ENCODE measurements at regions not wholly inside any gene's neighbourhood (a gene's known extent, or its start where the extent isn't known, plus 50 kb on each side); places are given as distances from the start of the nearest gene placed in this dataset.

DNA sequence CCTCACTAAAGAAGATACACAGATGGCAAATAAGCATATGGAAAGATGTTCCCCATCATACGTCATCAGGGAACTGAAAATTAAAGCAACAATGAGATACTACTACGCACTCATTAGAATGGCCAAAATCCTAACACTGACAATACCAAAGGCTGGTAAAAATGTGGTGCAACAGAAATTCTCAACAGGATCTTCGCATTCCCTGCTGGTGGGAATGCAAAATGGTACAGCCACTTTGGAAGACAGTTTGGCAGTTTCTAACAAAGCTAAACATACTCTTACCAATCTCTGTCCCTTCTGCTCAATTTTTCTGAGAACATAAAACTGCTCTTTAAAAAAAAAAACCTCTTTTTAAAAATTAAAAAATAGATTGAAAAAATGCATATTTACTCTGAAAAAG lies 300.2 kb downstream of the FBXW7 start:
- DNase-seq (ENCODE audit: low spot score): no peak

DNA sequence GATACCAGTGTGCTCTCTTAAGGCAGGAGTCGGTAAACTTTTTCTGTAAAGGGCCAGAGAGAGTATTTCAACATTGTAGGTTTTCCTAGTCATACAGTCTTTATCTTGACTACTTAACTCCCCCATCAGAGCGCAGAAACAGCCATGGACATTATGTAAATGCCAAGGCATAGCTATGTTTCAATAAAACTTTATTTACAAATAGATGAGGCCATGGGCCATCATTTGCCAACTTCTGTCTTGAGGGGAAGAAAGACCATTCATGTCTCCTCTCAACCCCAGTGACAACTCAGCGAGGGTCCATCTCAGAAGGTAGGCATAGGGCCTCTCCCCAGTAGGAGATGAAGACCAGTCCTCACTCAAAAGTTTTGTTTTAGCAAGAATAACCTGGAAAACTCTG lies 301.3 kb downstream of the FBXW7 start:
- no peak for DNase-seq (ENCODE audit: low spot score)

DNA sequence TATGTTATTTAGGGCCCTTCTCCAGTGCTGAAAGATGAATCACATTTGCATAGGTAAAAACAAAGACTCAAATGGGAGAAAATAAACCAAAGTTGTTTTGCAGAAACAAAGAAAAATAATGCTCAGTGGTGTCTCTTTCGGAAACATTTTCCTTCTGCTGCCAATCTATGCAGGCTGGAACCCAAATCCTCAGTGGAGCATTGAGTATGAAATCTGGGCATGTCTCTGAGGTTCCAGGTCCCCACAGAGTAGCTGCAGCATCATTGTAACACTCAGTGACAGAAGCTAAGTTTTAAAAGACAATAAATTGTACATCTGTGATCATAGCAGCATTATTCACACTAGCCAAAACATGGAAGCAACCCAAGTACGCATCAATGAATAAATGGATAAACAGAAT lies 303.6 kb downstream of the FBXW7 start:
- no peak for DNase-seq (ENCODE audit: low spot score)

- no peak for DNase-seq (ENCODE audit: low spot score)
These were observed 306.1 kb downstream of the FBXW7 start for GRCh38 chr4:152229782-152230289.

DNA sequence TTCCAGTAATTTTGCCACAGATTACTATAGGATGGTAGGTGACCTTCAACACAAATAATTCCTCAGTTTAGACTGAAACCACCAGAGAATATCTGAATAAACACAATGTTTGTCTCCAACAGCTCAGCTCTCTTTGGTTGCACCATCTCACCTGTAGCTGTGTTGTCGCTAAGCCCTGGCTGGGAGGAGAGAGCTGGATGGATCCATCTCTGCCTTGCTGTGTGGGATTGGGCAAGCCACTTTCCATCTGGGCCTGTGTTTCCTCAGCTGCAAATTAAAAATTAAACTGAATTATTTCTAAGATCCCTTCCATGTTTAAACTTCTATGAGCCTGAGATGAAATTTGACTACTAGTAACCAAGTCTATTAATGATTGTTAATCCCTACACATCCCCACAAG lies 310.2 kb downstream of the FBXW7 start:
- no peak for DNase-seq (ENCODE audit: low spot score)

DNA sequence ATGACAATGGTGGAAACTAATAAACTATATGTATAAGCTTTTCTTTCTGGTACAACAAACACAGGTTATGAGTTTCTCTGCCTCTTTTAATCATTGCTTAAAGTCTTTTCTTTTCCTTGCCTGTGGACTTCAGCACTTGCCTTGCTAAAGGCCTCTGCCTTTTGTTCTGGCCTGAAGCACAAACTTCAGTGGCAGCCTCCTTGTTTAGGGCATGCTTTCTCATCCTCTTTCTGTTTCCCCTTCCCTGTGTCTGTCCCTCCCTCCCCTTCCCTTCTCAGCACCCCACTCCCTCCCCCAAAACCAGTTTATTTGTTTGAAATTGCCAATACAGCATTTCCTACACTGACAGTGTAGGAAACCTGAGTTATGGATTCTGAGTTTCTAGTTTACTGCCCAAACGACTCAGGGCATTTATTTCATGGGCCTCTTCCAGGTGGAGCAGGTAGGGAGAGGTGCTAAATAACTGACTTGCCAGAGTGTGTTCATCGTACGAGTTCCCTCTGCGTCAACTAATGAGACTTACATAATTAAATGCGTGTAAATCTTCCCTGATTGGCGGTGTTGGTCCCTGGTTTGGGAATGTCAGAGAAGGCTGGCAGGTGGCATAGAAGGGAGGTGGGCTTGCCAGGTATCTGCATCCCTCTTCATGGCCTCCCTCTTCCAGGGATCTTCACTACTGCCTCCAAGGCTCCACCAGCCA lies 311.0 kb downstream of the FBXW7 start:
- no peak for DNase-seq (ENCODE audit: low spot score)

DNA sequence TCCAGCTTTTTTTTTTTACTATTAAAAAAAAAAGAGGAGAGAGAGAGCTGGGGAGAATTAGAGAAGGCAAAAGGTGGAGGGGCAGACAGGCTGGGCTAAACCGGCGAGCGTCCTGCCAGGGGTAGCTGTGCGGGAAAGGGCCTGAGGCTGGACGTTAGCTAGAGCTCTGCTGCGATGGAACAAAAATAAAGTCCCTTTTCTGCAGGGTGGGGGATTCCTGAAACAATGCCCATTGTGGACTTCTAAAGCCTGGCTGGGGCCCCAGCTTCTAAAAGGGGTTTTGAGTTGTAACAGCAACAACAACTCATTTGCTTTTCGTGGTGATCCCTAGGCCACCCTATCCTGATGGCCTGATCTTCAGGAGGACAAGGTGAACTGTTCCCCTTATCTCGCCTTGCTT lies 311.7 kb downstream of the FBXW7 start:
- DNase-seq (ENCODE audit: low spot score): no peak

GRCh38 chr4:152223600-152223999 lies 312.3 kb downstream of the FBXW7 start:
- DNase-seq (ENCODE audit: low spot score): no peak

GRCh38 chr4:152221816-152222516 lies 313.9 kb downstream of the FBXW7 start:
- DNase-seq (ENCODE audit: low spot score): no peak

GRCh38 chr4:152220201-152220666 lies 315.7 kb downstream of the FBXW7 start:
- DNase-seq (ENCODE audit: low spot score): no peak

GRCh38 chr4:152218576-152218975 lies 317.3 kb downstream of the FBXW7 start:
- DNase-seq (ENCODE audit: low spot score): no peak

- no peak for DNase-seq (ENCODE audit: low spot score)
These were observed 318.0 kb downstream of the FBXW7 start for GRCh38 chr4:152217896-152218295.

DNA sequence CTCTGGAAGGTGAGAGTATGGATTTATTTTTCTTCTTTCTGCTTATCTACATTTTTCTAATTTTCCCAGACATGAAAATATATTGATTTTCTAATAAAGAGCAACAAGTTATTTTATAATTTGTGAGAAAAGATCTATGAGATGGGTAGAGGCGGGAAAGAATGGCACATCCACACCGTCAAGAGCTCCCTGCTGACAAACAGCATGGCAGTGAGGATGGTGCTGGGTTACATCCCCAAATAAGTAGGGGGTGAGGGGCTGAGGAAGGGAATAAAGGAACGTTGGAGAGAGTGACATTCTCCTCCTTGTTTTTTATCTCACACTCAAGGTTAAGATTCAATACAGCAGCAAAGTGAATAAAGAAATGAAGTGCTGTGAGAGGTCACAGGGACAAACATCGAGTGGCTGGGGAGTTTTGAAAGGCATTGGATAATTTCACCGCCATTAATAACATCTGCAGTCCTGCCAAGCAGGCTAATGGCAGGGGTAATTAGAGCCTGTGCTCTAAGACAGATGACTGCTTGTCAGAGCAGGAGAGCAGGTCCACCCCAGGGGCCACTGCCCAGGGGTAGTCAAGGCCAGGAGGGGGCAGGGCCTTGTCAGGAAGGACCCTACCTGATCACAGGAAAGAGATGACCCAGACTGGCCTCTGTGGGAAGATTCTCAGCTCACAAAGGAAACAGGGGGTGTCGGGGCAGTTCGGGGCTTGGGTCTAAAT lies 323.8 kb downstream of the FBXW7 start:
- no peak for DNase-seq (ENCODE audit: low spot score)

DNA sequence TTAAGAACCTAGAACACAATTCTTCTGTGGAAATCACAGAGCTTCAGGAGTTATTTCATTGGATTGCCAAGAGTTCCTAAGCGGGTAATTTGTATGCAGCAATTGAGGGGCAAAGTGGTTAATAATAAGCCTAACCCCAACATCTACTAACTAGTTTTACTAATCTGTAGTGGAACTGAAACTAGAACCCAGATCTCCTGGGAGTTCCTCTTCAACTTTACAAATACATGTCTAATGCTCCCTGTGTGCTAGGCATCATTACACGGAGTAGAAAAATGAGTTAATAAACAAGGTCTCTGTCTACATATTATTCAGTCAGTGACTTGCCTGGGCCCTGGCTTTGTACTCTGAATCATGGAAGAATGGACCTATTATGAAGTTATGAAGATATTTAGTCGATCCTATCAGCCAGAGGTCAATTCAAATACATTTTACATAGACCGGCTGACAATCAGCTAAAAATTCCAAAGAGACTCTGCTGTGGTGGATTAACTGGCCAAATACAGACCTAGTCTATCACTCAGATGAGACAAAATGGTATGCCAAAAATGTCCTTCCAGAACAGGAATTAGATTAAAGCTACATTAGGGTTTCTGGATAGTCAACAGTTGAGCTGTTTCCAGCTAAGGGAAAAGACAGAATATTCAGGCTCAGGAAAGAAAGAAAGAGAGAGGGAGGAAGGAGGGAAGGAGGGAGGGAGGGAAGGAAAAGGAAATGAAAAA lies 326.0 kb downstream of the FBXW7 start:
- no peak for DNase-seq (ENCODE audit: low spot score)

- DNase-seq (ENCODE audit: low spot score): no peak
These were observed 328.5 kb downstream of the FBXW7 start for GRCh38 chr4:152207378-152207720.

DNA sequence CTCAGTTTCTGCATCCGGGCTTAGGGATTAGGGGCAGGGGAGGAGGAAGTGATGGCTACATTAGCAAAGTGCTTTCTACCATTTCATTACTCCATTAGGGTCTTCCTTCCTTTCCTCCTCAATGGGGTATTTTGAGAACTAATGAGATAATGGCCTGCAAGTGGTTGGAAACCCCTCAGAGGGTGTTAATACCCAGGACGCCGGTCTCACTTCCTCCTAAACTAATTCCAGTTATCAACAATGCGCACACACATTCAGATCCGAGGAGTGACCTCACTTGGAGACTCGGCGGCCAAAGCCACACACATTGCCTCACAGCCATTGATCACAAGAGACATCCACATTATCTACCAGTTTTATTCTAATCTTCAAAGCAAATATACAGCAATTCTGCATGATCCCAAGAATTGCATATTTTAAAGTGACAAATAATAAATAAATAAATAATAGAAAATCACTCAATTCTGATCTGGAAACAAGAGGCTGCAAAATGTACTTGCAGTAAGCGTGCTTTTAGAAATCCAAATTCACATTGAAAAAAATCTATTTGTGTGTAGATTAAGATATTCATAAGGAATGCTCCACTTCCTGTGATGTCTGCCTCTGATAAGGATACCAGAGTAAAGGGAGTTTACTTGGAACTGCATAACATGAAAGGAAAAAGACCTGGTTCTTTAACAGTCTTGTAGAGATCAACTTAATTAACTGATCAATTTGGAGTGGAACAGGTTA lies 329.1 kb downstream of the FBXW7 start:
- no peak for DNase-seq (ENCODE audit: low spot score)

DNA sequence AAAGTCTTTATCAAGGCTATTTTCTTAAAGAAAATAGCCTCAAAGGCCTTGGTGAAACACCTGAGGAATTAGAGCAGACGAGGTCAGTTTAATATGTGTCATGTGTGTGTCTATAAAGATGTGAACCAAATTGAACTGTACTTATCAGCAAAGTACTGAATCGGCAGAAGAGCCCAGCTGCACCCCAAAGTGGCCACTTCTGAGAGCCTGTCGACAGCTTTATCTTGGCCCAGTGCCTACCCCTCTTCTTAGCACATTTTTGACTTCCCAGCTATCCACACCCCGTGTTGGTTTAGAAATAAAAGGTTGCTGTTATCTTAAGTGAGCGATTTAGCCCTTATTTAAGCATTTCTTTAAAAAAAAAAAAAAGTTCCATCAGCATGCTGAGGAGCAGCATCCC lies 329.7 kb downstream of the FBXW7 start:
- DNase-seq (ENCODE audit: low spot score): no peak

- no peak for DNase-seq (ENCODE audit: low spot score)
These were observed 333.5 kb downstream of the FBXW7 start for GRCh38 chr4:152202415-152202814.

DNA sequence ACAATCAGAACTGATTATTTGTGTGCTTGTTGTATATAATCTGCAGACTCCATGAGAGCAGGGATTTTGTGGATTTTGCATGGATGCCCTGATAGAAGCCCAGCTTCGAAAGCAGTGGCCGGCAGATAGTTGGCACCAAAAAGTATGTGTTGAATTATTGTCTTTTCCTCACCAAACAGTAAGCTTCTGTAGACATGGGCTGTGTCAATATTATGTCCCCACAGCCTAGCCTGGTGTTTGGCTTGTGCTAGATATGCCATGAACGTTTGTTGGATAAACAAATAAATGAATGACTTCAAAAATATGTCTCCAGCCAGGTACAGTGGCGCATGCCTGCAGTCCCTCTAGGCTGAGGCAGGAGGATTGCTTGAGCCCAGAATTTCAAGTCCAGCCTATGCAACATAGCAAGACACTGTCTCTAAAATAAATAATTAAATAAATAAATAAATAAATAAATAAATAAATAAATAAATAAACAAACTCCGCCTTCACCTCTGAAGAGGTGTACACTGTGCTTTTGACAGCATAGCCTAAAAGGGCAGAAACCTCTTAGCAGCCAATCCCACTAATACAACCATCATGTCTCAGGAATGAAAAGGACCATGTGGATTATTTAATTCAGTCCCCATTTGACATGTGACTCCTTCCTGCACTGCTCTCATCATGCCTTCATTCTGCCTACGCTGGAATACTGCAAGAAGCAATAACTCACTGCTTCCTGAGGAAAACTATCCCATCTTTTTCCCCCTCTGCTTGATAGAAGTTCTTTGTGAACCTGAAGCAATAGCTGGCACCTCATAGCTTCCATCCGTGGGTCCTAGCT lies 335.2 kb downstream of the FBXW7 start:
- DNase-seq (ENCODE audit: low spot score): no peak

- DNase-seq (ENCODE audit: low spot score): no peak
These were observed 338.7 kb downstream of the FBXW7 start for GRCh38 chr4:152197211-152197610.

GRCh38 chr4:152195888-152196287 lies 340.0 kb downstream of the FBXW7 start:
- DNase-seq (ENCODE audit: low spot score): no peak

All from HuH-7.5 (cell line).